Heart left ventricle (tissue), 13 donors: ENCODE measurements at regions not wholly inside any gene's neighbourhood (a gene's known extent, or its start where the extent isn't known, plus 50 kb on each side); places are given as distances from the start of the nearest gene placed in this dataset.

ENCODE experiments used
- CTCF ChIP-seq, 12 donors: fragments of 200-600 bp; sonication (generic) in 4 of 12; IDR thresholded peaks; one replicate each; pipeline versions ENCODE4 v1.5.0 to v1.8.0; 2018 to 2022; ENCODE audit warnings: antibody characterized with exemption in 12 of 12, mild to moderate bottlenecking in 5 of 12
- POLR2A ChIP-seq, 2 donors: fragments of 450-650 bp; IDR thresholded peaks; one replicate each; pipeline ENCODE4 v1.6.1; 2017; ENCODE audit warnings: antibody characterized with exemption in 2 of 2, mild to moderate bottlenecking in 2 of 2, moderate library complexity in 2 of 2
- donor health status: ischemic (EF 13 %, LVEDD 7.1; RV severe dilation, severe dysfunction).
- donor health status: DM: no; HTN: yes; CAD: no.
- donor health status: DM: no; HTN: no; CAD: no.
- donor health status: ischemic (EF 25% LVEDD 6.9; RV normal size, moderate dysfunction).
- donor health status: ischemic (EF 25% LVEDD 5.7; RV mildly dilated, moderate dysfunction).
- donor health status: ischemic (EF 35%, LVEDD 5.7; RV mildly dilated, moderate dysfunction).
- donor health status: nonischemic (EF 11% LVEDD 7.7; RV severe dilation, severe dysfunction).
- donor health status: DM: yes; HTN: yes; CAD: no.
- donor health status: PGD.
- donor health status: ischemic (EF 29% LVEDD 5.4; RV normal size, mild dysfunction).
- donor health status: nonischemic (EF 23%, LVEDD 6.1; RV moderate dilation, normal function).

GRCh38 chr7:41220266-41220665, 482.6 kb downstream of the INHBA start:
- TF ChIP-seq CTCF (IDR thresholded peaks at IDR 0.05) (no peak), POLR2A (IDR thresholded peaks at IDR 0.05) (no peak)
